ENCODE measurements at regions not wholly inside any gene's neighbourhood (a gene's known extent, or its start where the extent isn't known, plus 50 kb on each side); places are given as distances from the start of the nearest gene placed in this dataset.
A peak's percentile ranks its signal among the peaks of the same experiment; 100 is the strongest.

GRCh38 chr3:72539856-72540255, 308.4 kb downstream of the SHQ1 start:
- Histone ChIP-seq H3K4me2 (ENCODE audit: low read length) (no peak overlapping the region), H3K36me3 (ENCODE audit: insufficient read depth, low read length) (no peaks in the 10 kb centered on the region), H3K27me3 (ENCODE audit: control insufficient read depth, insufficient read depth, low read length) (peaks cover 25% of the 10 kb centered on the region), H3K4me3 (ENCODE audit: low read length) (no peak overlapping the region), H3K4me1 (ENCODE audit: control insufficient read depth, insufficient read depth, low read length) (no peaks in the 10 kb centered on the region), H3K9ac (ENCODE audit: low read depth, low read length) (no peak overlapping the region), H3K9me3 (replicated peaks; ENCODE audit: low read length) (no peaks in the 10 kb centered on the region)

DNA sequence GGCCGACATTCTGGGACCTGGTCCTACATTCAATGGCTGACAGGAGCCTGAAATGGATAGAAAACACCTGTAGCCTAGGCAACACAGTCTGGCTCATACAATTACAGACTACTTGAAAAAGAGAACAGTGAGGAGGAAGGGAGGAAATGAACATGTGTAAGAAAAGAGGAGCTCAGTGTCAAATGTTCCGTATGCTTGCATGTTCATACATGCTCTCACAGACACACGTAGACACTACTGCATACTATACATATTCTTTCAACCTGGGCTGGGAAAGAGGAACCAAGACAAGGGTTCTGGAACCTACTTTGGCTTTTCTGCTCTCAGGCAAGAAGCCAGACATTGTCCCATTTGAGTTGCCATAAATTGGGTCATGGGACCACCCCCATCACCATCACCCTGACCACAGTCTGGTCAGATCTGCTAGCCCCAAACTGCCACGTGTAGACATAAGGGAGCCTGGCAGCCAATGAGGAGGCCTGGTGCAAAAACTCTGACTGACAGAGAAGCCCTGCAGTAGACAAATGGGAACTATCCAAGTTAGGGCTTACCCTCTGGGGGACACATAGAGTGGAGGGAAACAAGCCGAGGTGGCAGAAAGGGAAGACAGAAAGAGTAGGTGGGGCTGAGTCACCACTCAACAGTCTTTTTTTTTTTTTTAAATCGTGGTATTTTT, 310.0 kb downstream of the SHQ1 start:
- no peaks in the 10 kb centered on the region for H3K9me3 ChIP-seq (replicated peaks; ENCODE audit: low read length)
- no peak overlapping the region for H3K9ac ChIP-seq (ENCODE audit: low read depth, low read length)
- no peaks in the 10 kb centered on the region for H3K4me1 ChIP-seq (ENCODE audit: control insufficient read depth, insufficient read depth, low read length)
- H3K27me3 ChIP-seq (ENCODE audit: control insufficient read depth, insufficient read depth, low read length) = peaks cover 29% of the 10 kb centered on the region
- H3K4me2 ChIP-seq (ENCODE audit: low read length) = no peak overlapping the region
- H3K4me3 ChIP-seq (ENCODE audit: low read length) = no peak overlapping the region
- no peaks in the 10 kb centered on the region for H3K36me3 ChIP-seq (ENCODE audit: insufficient read depth, low read length)

DNA sequence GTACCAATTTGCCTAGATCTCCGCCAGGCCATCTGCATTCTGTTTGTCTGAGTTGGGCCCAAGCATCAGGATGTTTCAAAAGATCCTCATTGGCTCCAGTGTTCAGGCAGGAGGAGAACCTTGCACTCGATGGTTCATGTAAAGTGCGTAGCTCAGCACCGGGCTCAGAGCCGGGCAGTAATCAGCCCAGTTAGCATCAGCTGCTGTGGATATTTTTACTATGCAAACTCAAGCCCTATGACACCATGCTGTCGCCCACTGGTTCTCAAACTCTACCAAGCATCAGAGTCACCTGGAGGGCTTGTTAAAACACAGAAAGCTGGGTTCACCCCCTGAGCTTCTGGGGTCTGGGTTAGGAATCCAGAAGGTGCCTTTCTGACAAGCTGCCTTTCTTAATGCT, 310.8 kb downstream of the SHQ1 start:
- Histone ChIP-seq H3K4me2 (ENCODE audit: low read length) (no peak overlapping the region), H3K4me3 (ENCODE audit: low read length) (no peak overlapping the region), H3K9ac (ENCODE audit: low read depth, low read length) (no peak overlapping the region), H3K36me3 (ENCODE audit: insufficient read depth, low read length) (no peaks in the 10 kb centered on the region), H3K27me3 (ENCODE audit: control insufficient read depth, insufficient read depth, low read length) (peaks cover 37% of the 10 kb centered on the region), H3K9me3 (replicated peaks; ENCODE audit: low read length) (no peaks in the 10 kb centered on the region), H3K4me1 (ENCODE audit: control insufficient read depth, insufficient read depth, low read length) (no peaks in the 10 kb centered on the region)

GRCh38 chr3:72536878-72537267, 311.4 kb downstream of the SHQ1 start:
- no peak overlapping the region for H3K9ac ChIP-seq (ENCODE audit: low read depth, low read length)
- no peaks in the 10 kb centered on the region for H3K36me3 ChIP-seq (ENCODE audit: insufficient read depth, low read length)
- H3K4me2 ChIP-seq (ENCODE audit: low read length) = no peak overlapping the region
- H3K4me1 ChIP-seq (ENCODE audit: control insufficient read depth, insufficient read depth, low read length) = no peaks in the 10 kb centered on the region
- H3K4me3 ChIP-seq (ENCODE audit: low read length) = no peak overlapping the region
- H3K9me3 ChIP-seq (replicated peaks; ENCODE audit: low read length) = no peaks in the 10 kb centered on the region
- peaks cover 43% of the 10 kb centered on the region for H3K27me3 ChIP-seq (ENCODE audit: control insufficient read depth, insufficient read depth, low read length)

- Histone ChIP-seq H3K36me3 (ENCODE audit: insufficient read depth, low read length) (no peaks in the 10 kb centered on the region), H3K4me1 (ENCODE audit: control insufficient read depth, insufficient read depth, low read length) (no peaks in the 10 kb centered on the region), H3K4me3 (ENCODE audit: low read length) (no peak overlapping the region), H3K9ac (ENCODE audit: low read depth, low read length) (no peak overlapping the region), H3K9me3 (replicated peaks; ENCODE audit: low read length) (no peaks in the 10 kb centered on the region), H3K4me2 (ENCODE audit: low read length) (no peak overlapping the region), H3K27me3 (ENCODE audit: control insufficient read depth, insufficient read depth, low read length) (peaks cover 46% of the 10 kb centered on the region)
These were observed 311.9 kb downstream of the SHQ1 start for GRCh38 chr3:72536206-72536877.

- Histone ChIP-seq H3K4me1 (ENCODE audit: control insufficient read depth, insufficient read depth, low read length) (no peaks in the 10 kb centered on the region), H3K9ac (ENCODE audit: low read depth, low read length) (no peak overlapping the region), H3K36me3 (ENCODE audit: insufficient read depth, low read length) (no peaks in the 10 kb centered on the region), H3K4me2 (ENCODE audit: low read length) (no peak overlapping the region), H3K4me3 (ENCODE audit: low read length) (no peak overlapping the region), H3K27me3 (ENCODE audit: control insufficient read depth, insufficient read depth, low read length) (peaks cover 45% of the 10 kb centered on the region), H3K9me3 (replicated peaks; ENCODE audit: low read length) (no peaks in the 10 kb centered on the region)
These were observed 312.5 kb downstream of the SHQ1 start for GRCh38 chr3:72535772-72536171.

GRCh38 chr3:72533591-72534473, 314.4 kb downstream of the SHQ1 start:
- Histone ChIP-seq H3K36me3 (ENCODE audit: insufficient read depth, low read length) (no peaks in the 10 kb centered on the region), H3K9ac (ENCODE audit: low read depth, low read length) (no peak overlapping the region), H3K27me3 (ENCODE audit: control insufficient read depth, insufficient read depth, low read length) (peaks cover 38% of the 10 kb centered on the region), H3K9me3 (replicated peaks; ENCODE audit: low read length) (no peaks in the 10 kb centered on the region), H3K4me2 (ENCODE audit: low read length) (no peak overlapping the region), H3K4me1 (ENCODE audit: control insufficient read depth, insufficient read depth, low read length) (no peaks in the 10 kb centered on the region), H3K4me3 (ENCODE audit: low read length) (no peak overlapping the region)

GRCh38 chr3:72530426-72530825, 317.8 kb downstream of the SHQ1 start:
- Histone ChIP-seq H3K9ac (ENCODE audit: low read depth, low read length) (no peak overlapping the region), H3K4me3 (ENCODE audit: low read length) (no peak overlapping the region), H3K36me3 (ENCODE audit: insufficient read depth, low read length) (no peaks in the 10 kb centered on the region), H3K9me3 (replicated peaks; ENCODE audit: low read length) (no peaks in the 10 kb centered on the region), H3K27me3 (ENCODE audit: control insufficient read depth, insufficient read depth, low read length) (peaks cover 40% of the 10 kb centered on the region), H3K4me1 (ENCODE audit: control insufficient read depth, insufficient read depth, low read length) (no peaks in the 10 kb centered on the region), H3K4me2 (ENCODE audit: low read length) (no peak overlapping the region)

DNA sequence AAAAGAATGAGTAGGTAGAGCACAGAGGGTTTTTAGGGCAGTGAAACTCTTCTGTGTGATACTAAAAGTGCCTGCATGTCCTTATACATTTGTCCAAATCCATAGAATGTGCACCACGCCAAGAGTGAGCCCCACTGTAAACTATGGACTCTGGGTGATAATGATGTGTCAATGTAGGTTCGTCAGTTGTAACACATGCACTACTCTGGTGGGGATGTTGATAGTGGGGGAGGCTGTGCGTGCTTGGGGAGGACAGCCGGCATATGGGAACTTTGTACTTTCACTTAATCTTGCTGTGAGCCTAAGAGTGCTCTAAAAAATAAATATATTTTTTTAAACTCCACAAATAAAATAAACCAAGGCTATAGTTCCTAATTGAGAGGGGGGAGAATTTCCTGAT, 319.2 kb downstream of the SHQ1 start:
- Histone ChIP-seq H3K4me1 (ENCODE audit: control insufficient read depth, insufficient read depth, low read length) (no peaks in the 10 kb centered on the region), H3K27me3 (ENCODE audit: control insufficient read depth, insufficient read depth, low read length) (peaks cover 40% of the 10 kb centered on the region), H3K4me3 (ENCODE audit: low read length) (no peak overlapping the region), H3K9ac (ENCODE audit: low read depth, low read length) (no peak overlapping the region), H3K36me3 (ENCODE audit: insufficient read depth, low read length) (no peaks in the 10 kb centered on the region), H3K4me2 (ENCODE audit: low read length) (no peak overlapping the region), H3K9me3 (replicated peaks; ENCODE audit: low read length) (no peaks in the 10 kb centered on the region)

GRCh38 chr3:72523429-72524151, 324.7 kb downstream of the SHQ1 start:
- H3K36me3 ChIP-seq (ENCODE audit: insufficient read depth, low read length) = no peaks in the 10 kb centered on the region
- no peaks in the 10 kb centered on the region for H3K9me3 ChIP-seq (replicated peaks; ENCODE audit: low read length)
- no peak overlapping the region for H3K9ac ChIP-seq (ENCODE audit: low read depth, low read length)
- no peak overlapping the region for H3K4me2 ChIP-seq (ENCODE audit: low read length)
- H3K4me1 ChIP-seq (ENCODE audit: control insufficient read depth, insufficient read depth, low read length) = peaks cover 16% of the 10 kb centered on the region
- H3K4me3 ChIP-seq (ENCODE audit: low read length) = no peak overlapping the region
- peaks cover 14% of the 10 kb centered on the region for H3K27me3 ChIP-seq (ENCODE audit: control insufficient read depth, insufficient read depth, low read length)

- peak overlapping the region; percentile 2 for H3K4me2 ChIP-seq (ENCODE audit: low read length)
- no peaks in the 10 kb centered on the region for H3K9me3 ChIP-seq (replicated peaks; ENCODE audit: low read length)
- H3K4me3 ChIP-seq (ENCODE audit: low read length) = no peak overlapping the region
- H3K27me3 ChIP-seq (ENCODE audit: control insufficient read depth, insufficient read depth, low read length) = no peaks in the 10 kb centered on the region
- H3K9ac ChIP-seq (ENCODE audit: low read depth, low read length) = no peak overlapping the region
- no peaks in the 10 kb centered on the region for H3K36me3 ChIP-seq (ENCODE audit: insufficient read depth, low read length)
- peaks cover 16% of the 10 kb centered on the region for H3K4me1 ChIP-seq (ENCODE audit: control insufficient read depth, insufficient read depth, low read length)
These were observed 327.4 kb downstream of the SHQ1 start for GRCh38 chr3:72520690-72521308.
